Fibroblast of villous mesenchyme (primary cell): ENCODE measurements at regions not wholly inside any gene's neighbourhood (a gene's known extent, or its start where the extent isn't known, plus 50 kb on each side); places are given as distances from the start of the nearest gene placed in this dataset.

Experiments
- DNase-seq: peaks from one replicate; pipeline ENCODE4 v3.0.0-alpha.2; 2010; ENCODE audit warnings: low read depth
- H3K4me3 ChIP-seq: 2 replicates; pipeline ENCODE4 v1.5.1; 2011; ENCODE audit warnings: low read depth, mild to moderate bottlenecking, low read length
- CTCF ChIP-seq: IDR thresholded peaks from 2 replicates; pipeline ENCODE4 v1.5.1; 2012; ENCODE audit warnings: low read depth, mild to moderate bottlenecking, low read length; ENCODE audit not compliant: insufficient read depth

GRCh38 chr1:14138687-14139086 is 438.7 kb downstream of the PRDM2 start:
- no peak for DNase-seq
- no peak overlapping the region for H3K4me3 ChIP-seq
- TF ChIP-seq CTCF = no peak

- DNase-seq = no peak
- H3K4me3 ChIP-seq = no peak overlapping the region
- no peak for TF ChIP-seq CTCF
These were observed 440.9 kb downstream of the PRDM2 start for GRCh38 chr1:14140831-14141401.

GRCh38 chr1:14141656-14142055 is 441.7 kb downstream of the PRDM2 start:
- no peak overlapping the region for H3K4me3 ChIP-seq
- no peak for TF ChIP-seq CTCF
- no peak for DNase-seq

GRCh38 chr1:14142397-14143100 is 442.6 kb downstream of the PRDM2 start:
- DNase-seq = no peak
- no peak for TF ChIP-seq CTCF
- no peak overlapping the region for H3K4me3 ChIP-seq

- no peak for TF ChIP-seq CTCF
- DNase-seq = no peak
- no peak overlapping the region for H3K4me3 ChIP-seq
These were observed 443.8 kb downstream of the PRDM2 start for GRCh38 chr1:14143777-14144176.

GRCh38 chr1:14148526-14148925 is 448.5 kb downstream of the PRDM2 start:
- no peak for TF ChIP-seq CTCF
- peak; percentile 5 for DNase-seq
- H3K4me3 ChIP-seq = no peak overlapping the region

GRCh38 chr1:14149431-14149830 is 449.1 kb upstream of the KAZN start:
- H3K4me3 ChIP-seq = no peak overlapping the region
- no peak for DNase-seq
- no peak for TF ChIP-seq CTCF
